Liver (tissue), 8 donors: ENCODE measurements at regions not wholly inside any gene's neighbourhood (a gene's known extent, or its start where the extent isn't known, plus 50 kb on each side); places are given as distances from the start of the nearest gene placed in this dataset.

Experiments used
- DNase-seq: peaks from one replicate; pipeline ENCODE4 v3.0.0-alpha.2; 2017; ENCODE audit warnings: low spot score
- H3K27ac ChIP-seq, 2 donors: one replicate each; pipeline ENCODE4 v1.7.0; 2013; ENCODE audit warnings: inconsistent platforms in 2 of 2, low read length in 2 of 2, control low read depth in 1 of 2, low read depth in 1 of 2, mild to moderate bottlenecking in 1 of 2
- H3K27me3 ChIP-seq, 4 donors: one replicate each; pipeline versions ENCODE4 v1.6.1 to v1.7.0; 2013; ENCODE audit warnings: low read length in 3 of 4, inconsistent platforms in 1 of 4, mild to moderate bottlenecking in 1 of 4, moderate library complexity in 1 of 4; ENCODE audit not compliant: control insufficient read depth in 4 of 4, insufficient read depth in 4 of 4
- H3K36me3 ChIP-seq, 4 donors: one replicate each; pipeline versions ENCODE4 v1.6.1 to v1.7.0; 2013; ENCODE audit warnings: low read length in 3 of 4, mild to moderate bottlenecking in 3 of 4, low read depth in 1 of 4, moderate library complexity in 1 of 4; ENCODE audit not compliant: control insufficient read depth in 4 of 4, insufficient read depth in 3 of 4
- H3K4me1 ChIP-seq, 4 donors: one replicate each; pipeline versions ENCODE4 v1.6.1 to v1.7.0; 2013; ENCODE audit warnings: low read length in 3 of 4, mild to moderate bottlenecking in 3 of 4, moderate library complexity in 1 of 4; ENCODE audit not compliant: control insufficient read depth in 4 of 4, insufficient read depth in 4 of 4
- H3K4me3 ChIP-seq, 3 donors: one replicate each; pipeline versions ENCODE4 v1.6.1 to v1.7.0; 2013; ENCODE audit warnings: low read length in 3 of 3, control low read depth in 1 of 3, low read depth in 1 of 3, mild to moderate bottlenecking in 1 of 3
- H3K9ac ChIP-seq, 2 donors: one replicate each; pipeline ENCODE4 v1.7.0; 2013; ENCODE audit warnings: low read length in 2 of 2, mild to moderate bottlenecking in 2 of 2, moderate library complexity in 2 of 2, control low read depth in 1 of 2, low read depth in 1 of 2
- H3K9me3 ChIP-seq, 4 donors: one replicate each; pipeline versions ENCODE4 v1.6.1 to v1.7.0; 2013; ENCODE audit warnings: low read length in 3 of 4; ENCODE audit not compliant: control insufficient read depth in 4 of 4
- EGR1 ChIP-seq, 2 donors: IDR thresholded peaks; 2 replicates each; pipeline ENCODE4 v1.6.1; 2016 to 2018; ENCODE audit warnings: antibody characterized with exemption in 2 of 2, low read depth in 2 of 2
- FOXA1 ChIP-seq: IDR thresholded peaks from 2 replicates; pipeline ENCODE4 v1.6.1; 2016; ENCODE audit warnings: antibody characterized with exemption
- FOXA2 ChIP-seq: IDR thresholded peaks from 2 replicates; pipeline ENCODE4 v1.6.1; 2016; ENCODE audit warnings: antibody characterized with exemption
- GABPA ChIP-seq, 2 donors: IDR thresholded peaks in 1 of 2; conservative IDR thresholded peaks in 1 of 2; 2 replicates each; pipeline ENCODE4 v1.6.1; 2016; ENCODE audit warnings: antibody characterized with exemption in 2 of 2, mild to moderate bottlenecking in 1 of 2, moderate library complexity in 1 of 2
- HNF4A ChIP-seq, 2 donors: conservative IDR thresholded peaks; 2 replicates each; pipeline ENCODE4 v1.6.1; 2016; ENCODE audit warnings: antibody characterized with exemption in 2 of 2, mild to moderate bottlenecking in 2 of 2
- HNF4G ChIP-seq: IDR thresholded peaks from 2 replicates; pipeline ENCODE4 v1.6.1; 2016; ENCODE audit warnings: antibody characterized with exemption
- JUND ChIP-seq, 2 donors: IDR thresholded peaks; 2 replicates each; pipeline ENCODE4 v1.6.1; 2016; ENCODE audit warnings: antibody characterized with exemption in 2 of 2
- NR2F2 ChIP-seq: IDR thresholded peaks from 2 replicates; pipeline ENCODE4 v1.6.1; 2016; ENCODE audit warnings: antibody characterized with exemption
- RAD21 ChIP-seq, 2 donors: IDR thresholded peaks; 2 replicates each; pipeline ENCODE4 v1.6.1; 2016; ENCODE audit warnings: antibody characterized with exemption in 2 of 2, mild to moderate bottlenecking in 2 of 2
- RXRA ChIP-seq, 2 donors: IDR thresholded peaks; 2 replicates each; pipeline ENCODE4 v1.6.1; 2017 to 2018; ENCODE audit warnings: antibody characterized with exemption in 2 of 2, mild to moderate bottlenecking in 1 of 2
- SP1 ChIP-seq: IDR thresholded peaks from 2 replicates; pipeline ENCODE4 v1.6.1; 2018; ENCODE audit warnings: antibody characterized with exemption, mild to moderate bottlenecking
- YY1 ChIP-seq: IDR thresholded peaks from 2 replicates; pipeline ENCODE4 v1.6.1; 2016; ENCODE audit warnings: antibody characterized with exemption, mild to moderate bottlenecking
- WGBS: extraction: QIAGEN DNeasy Blood & Tissue Kit; methylation state at CpG from one replicate; pipeline ENCODE4 v1.1.7; 2013; 5-methylcytosine and 5-hydroxymethylcytosine counted together
- TF ChIP-seq, protein P1 (sequence below): IDR thresholded peaks from 2 replicates; pipeline ENCODE4 v1.6.1; 2016; ENCODE audit warnings: antibody characterized with exemption
- TF ChIP-seq, protein P2 (sequence below): IDR thresholded peaks from 2 replicates; pipeline ENCODE4 v1.6.1; 2016; ENCODE audit warnings: antibody characterized with exemption
- TF ChIP-seq, protein P3 (sequence below): IDR thresholded peaks from 2 replicates; pipeline ENCODE4 v1.6.1; 2016; ENCODE audit warnings: antibody characterized with exemption
- TF ChIP-seq, protein P4 (sequence below): fragments of 150-350 bp; IDR thresholded peaks from 2 replicates; pipeline ENCODE4 v1.5.1; 2017; ENCODE audit warnings: improper control_type of control experiment, low read depth, low read length; ENCODE audit not compliant: missing input control
- donor health status: healthy.
- donor health status: healthy.
- donor health status: healthy.
- donor health status: healthy.
- donor health status: healthy.

DNA sequence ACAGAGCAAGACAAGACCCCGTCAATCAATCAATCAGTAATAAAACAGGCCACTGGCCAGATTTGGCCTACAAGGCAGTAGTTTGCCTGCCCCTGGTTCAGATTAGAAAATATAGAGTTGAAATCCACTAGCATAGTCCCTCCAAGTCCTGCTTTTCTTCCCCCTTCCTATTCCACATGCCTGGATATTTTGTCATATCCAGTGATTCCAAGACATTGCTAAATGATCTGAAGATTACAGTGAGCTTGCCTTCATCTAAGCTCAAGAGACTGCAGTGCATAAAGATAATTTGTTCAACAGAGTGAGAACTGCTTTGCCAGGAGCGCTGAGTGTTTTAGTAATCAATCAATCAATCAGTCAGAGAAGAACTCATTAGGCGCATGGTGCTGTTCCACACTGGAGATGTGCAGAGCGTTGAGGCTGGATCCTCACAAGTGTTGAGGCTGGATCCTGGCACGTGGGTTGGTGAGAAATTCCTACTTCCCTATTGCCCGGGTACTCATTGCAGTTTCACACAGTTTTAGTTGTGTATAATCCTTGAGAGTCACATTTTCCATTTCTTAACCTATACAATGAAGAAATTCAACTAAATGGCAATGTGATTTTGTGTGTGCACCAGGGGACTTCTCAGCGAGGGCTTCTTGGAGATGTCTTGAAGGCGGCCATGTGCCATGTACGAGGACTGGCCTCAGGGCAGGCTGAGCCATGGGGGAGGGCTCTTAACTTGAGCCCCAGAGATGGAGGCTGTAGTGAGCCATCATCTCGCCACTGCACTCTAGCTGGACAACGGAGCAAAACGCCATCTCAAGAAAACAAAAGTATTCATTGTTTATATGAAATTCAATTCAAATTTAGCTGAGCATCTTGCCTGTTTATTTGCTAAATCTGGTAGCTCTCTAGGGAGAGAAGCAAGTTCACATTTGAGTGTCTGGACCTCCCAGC, 76.3 kb downstream of the TOMM20 start:
- no peaks in the 10 kb centered on the region for H3K36me3 ChIP-seq
- H3K9me3 ChIP-seq, result no peaks in the 10 kb centered on the region
- TF ChIP-seq, protein P1, sequence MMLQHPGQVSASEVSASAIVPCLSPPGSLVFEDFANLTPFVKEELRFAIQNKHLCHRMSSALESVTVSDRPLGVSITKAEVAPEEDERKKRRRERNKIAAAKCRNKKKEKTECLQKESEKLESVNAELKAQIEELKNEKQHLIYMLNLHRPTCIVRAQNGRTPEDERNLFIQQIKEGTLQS, result no peak
- no peak for TF ChIP-seq RAD21 (IDR thresholded peaks at IDR 0.05)
- no peak for TF ChIP-seq GABPA (IDR thresholded peaks at IDR 0.05 in 1 of 2, conservative IDR thresholded peaks at IDR 0.05 in 1 of 2)
- TF ChIP-seq YY1, result no peak
- TF ChIP-seq, protein P2, sequence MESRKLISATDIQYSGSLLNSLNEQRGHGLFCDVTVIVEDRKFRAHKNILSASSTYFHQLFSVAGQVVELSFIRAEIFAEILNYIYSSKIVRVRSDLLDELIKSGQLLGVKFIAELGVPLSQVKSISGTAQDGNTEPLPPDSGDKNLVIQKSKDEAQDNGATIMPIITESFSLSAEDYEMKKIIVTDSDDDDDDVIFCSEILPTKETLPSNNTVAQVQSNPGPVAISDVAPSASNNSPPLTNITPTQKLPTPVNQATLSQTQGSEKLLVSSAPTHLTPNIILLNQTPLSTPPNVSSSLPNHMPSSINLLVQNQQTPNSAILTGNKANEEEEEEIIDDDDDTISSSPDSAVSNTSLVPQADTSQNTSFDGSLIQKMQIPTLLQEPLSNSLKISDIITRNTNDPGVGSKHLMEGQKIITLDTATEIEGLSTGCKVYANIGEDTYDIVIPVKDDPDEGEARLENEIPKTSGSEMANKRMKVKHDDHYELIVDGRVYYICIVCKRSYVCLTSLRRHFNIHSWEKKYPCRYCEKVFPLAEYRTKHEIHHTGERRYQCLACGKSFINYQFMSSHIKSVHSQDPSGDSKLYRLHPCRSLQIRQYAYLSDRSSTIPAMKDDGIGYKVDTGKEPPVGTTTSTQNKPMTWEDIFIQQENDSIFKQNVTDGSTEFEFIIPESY, result no peak
- TF ChIP-seq EGR1 (IDR thresholded peaks at IDR 0.05; ENCODE audit: low read depth in 2 of 2), result no peak
- no peak for DNase-seq
- peaks cover 4 to 10% (median 8%) of the 10 kb centered on the region in 4 donors for H3K4me1 ChIP-seq
- H3K27me3 ChIP-seq, result no peaks in the 10 kb centered on the region
- 91% methylated on average over 12 of the region's 12 CpGs for WGBS
- H3K9ac ChIP-seq, result no peak overlapping the region
- no peak overlapping the region for H3K4me3 ChIP-seq
- no peak overlapping the region for H3K27ac ChIP-seq

DNA sequence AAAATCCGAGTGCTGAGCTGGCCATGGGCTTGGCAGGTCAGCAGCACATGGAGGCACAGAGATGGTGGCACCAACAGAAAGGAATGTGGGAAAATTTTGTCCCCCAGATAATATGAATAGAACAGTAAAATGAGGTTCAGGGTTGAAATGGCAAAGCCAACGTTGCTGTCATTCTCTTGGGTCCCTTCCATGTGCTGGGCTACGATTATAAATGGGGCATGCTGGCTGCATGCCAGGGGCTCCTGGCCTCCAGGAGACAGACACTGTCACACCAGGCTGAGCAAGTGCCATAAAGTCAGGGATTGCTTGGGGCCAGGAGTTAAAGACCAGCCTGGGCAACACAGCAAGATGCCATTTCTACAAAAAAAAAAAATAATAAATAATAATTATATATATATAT, 77.1 kb downstream of the TOMM20 start:
- Histone ChIP-seq H3K4me1 (peaks cover 5 to 12% (median 8%) of the 10 kb centered on the region in 4 donors), H3K4me3 (no peak overlapping the region), H3K9me3 (no peaks in the 10 kb centered on the region), H3K27me3 (no peaks in the 10 kb centered on the region), H3K36me3 (no peaks in the 10 kb centered on the region), H3K27ac (peak overlapping the region; percentile 6 to 73), H3K9ac (no peak overlapping the region)
- DNase-seq, result no peak
- WGBS, result 36% methylated on average over 3 of the region's 3 CpGs
- TF ChIP-seq SP1, result no peak
- no peak for TF ChIP-seq HNF4G
- TF ChIP-seq, protein P1, result no peak
- no peak for TF ChIP-seq JUND (IDR thresholded peaks at IDR 0.05)
- TF ChIP-seq, protein P3, sequence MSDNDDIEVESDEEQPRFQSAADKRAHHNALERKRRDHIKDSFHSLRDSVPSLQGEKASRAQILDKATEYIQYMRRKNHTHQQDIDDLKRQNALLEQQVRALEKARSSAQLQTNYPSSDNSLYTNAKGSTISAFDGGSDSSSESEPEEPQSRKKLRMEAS, result no peak
- no peak for TF ChIP-seq FOXA1
- TF ChIP-seq, protein P2, result no peak
- no peak for TF ChIP-seq RXRA (IDR thresholded peaks at IDR 0.05)
- TF ChIP-seq NR2F2, result no peak
- TF ChIP-seq, protein P4, sequence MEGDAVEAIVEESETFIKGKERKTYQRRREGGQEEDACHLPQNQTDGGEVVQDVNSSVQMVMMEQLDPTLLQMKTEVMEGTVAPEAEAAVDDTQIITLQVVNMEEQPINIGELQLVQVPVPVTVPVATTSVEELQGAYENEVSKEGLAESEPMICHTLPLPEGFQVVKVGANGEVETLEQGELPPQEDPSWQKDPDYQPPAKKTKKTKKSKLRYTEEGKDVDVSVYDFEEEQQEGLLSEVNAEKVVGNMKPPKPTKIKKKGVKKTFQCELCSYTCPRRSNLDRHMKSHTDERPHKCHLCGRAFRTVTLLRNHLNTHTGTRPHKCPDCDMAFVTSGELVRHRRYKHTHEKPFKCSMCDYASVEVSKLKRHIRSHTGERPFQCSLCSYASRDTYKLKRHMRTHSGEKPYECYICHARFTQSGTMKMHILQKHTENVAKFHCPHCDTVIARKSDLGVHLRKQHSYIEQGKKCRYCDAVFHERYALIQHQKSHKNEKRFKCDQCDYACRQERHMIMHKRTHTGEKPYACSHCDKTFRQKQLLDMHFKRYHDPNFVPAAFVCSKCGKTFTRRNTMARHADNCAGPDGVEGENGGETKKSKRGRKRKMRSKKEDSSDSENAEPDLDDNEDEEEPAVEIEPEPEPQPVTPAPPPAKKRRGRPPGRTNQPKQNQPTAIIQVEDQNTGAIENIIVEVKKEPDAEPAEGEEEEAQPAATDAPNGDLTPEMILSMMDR, result no peak
- TF ChIP-seq FOXA2, result no peak
- TF ChIP-seq HNF4A (conservative IDR thresholded peaks at IDR 0.05), result no peak
